H9 (cell line): ENCODE measurements at regions not wholly inside any gene's neighbourhood (a gene's known extent, or its start where the extent isn't known, plus 50 kb on each side); places are given as distances from the start of the nearest gene placed in this dataset.

Experiments
- DNase-seq: peaks from one replicate; pipeline ENCODE4 v3.0.0-alpha.2; 2017
- H2AFZ ChIP-seq: one replicate; pipeline ENCODE4 v1.6.1; 2013; ENCODE audit warnings: mild to moderate bottlenecking, low read length, control low read depth, moderate library complexity
- H2AK5ac ChIP-seq: 2 replicates; pipeline ENCODE4 v1.6.1; 2013; ENCODE audit warnings: low read length, control low read depth, mixed read lengths; ENCODE audit not compliant: insufficient read length
- H2BK120ac ChIP-seq: one replicate; pipeline ENCODE4 v1.6.1; 2013; ENCODE audit warnings: low read depth, mild to moderate bottlenecking, low read length, control low read depth, inconsistent platforms; ENCODE audit not compliant: poor library complexity, severe bottlenecking
- H2BK12ac ChIP-seq: 2 replicates; pipeline ENCODE4 v1.6.1; 2013; ENCODE audit warnings: low read length, control low read depth, mixed read lengths, low read depth; ENCODE audit not compliant: insufficient read length
- H2BK15ac ChIP-seq: 2 replicates; pipeline ENCODE4 v1.6.1; 2013; ENCODE audit warnings: low read depth, low read length, control low read depth
- H2BK20ac ChIP-seq: one replicate; pipeline ENCODE4 v1.6.1; 2013; ENCODE audit warnings: low read depth, mild to moderate bottlenecking, low read length, control low read depth, inconsistent platforms; ENCODE audit not compliant: poor library complexity, severe bottlenecking
- H2BK5ac ChIP-seq: 2 replicates; pipeline ENCODE4 v1.6.1; 2013; ENCODE audit warnings: low read length, control low read depth, mixed read lengths; ENCODE audit not compliant: insufficient read length
- H3K14ac ChIP-seq: 2 replicates; pipeline ENCODE4 v1.6.1; 2013; ENCODE audit warnings: low read length, control low read depth; ENCODE audit not compliant: insufficient read depth
- H3K18ac ChIP-seq: 2 replicates; pipeline ENCODE4 v1.6.1; 2013; ENCODE audit warnings: low read depth, mild to moderate bottlenecking, mixed read lengths, low read length, control low read depth; ENCODE audit not compliant: insufficient read length
- H3K23ac ChIP-seq: 2 replicates; pipeline ENCODE4 v1.6.1; 2013; ENCODE audit warnings: low read length, control low read depth, mixed read lengths, low read depth; ENCODE audit not compliant: insufficient read length
- H3K23me2 ChIP-seq: 2 replicates; pipeline ENCODE4 v1.6.1; 2013; ENCODE audit warnings: low read depth, mild to moderate bottlenecking, mixed read lengths, low read length, control low read depth; ENCODE audit not compliant: insufficient read length, poor library complexity, severe bottlenecking
- H3K27ac ChIP-seq: 2 replicates; pipeline ENCODE4 v1.5.1; 2013; ENCODE audit warnings: low read length, control low read depth, mixed read lengths, low read depth; ENCODE audit not compliant: insufficient read length
- H3K27me3 ChIP-seq: 2 replicates; pipeline ENCODE4 v1.6.1; 2013; ENCODE audit warnings: low read length, control low read depth, inconsistent platforms; ENCODE audit not compliant: insufficient read depth
- H3K4ac ChIP-seq: 2 replicates; pipeline ENCODE4 v1.6.1; 2013; ENCODE audit warnings: low read depth, mild to moderate bottlenecking, control low read depth, inconsistent platforms, low read length, moderate library complexity
- H3K4me1 ChIP-seq: 2 replicates; pipeline ENCODE4 v1.6.1; 2013; ENCODE audit warnings: low read length, control low read depth, inconsistent platforms; ENCODE audit not compliant: insufficient read depth
- H3K4me2 ChIP-seq: 2 replicates; pipeline ENCODE4 v1.6.1; 2013; ENCODE audit warnings: low read length, control low read depth, mixed read lengths; ENCODE audit not compliant: insufficient read length, insufficient read depth
- H3K56ac ChIP-seq: 2 replicates; pipeline ENCODE4 v1.6.1; 2013; ENCODE audit warnings: low read depth, mild to moderate bottlenecking, mixed read lengths, low read length, control low read depth; ENCODE audit not compliant: insufficient read length
- H3K79me1 ChIP-seq: 2 replicates; pipeline ENCODE4 v1.6.1; 2013; ENCODE audit warnings: low read depth, mild to moderate bottlenecking, moderate library complexity, low read length, control low read depth, inconsistent platforms; ENCODE audit not compliant: insufficient read depth, poor library complexity, severe bottlenecking
- H3K79me2 ChIP-seq: 2 replicates; pipeline ENCODE4 v1.6.1; 2013; ENCODE audit warnings: low read length, control low read depth, inconsistent platforms; ENCODE audit not compliant: insufficient read depth
- H3K9ac ChIP-seq: 2 replicates; pipeline ENCODE4 v1.6.1; 2013; ENCODE audit warnings: low read length, control low read depth, mixed read lengths; ENCODE audit not compliant: insufficient read length; ENCODE audit errors: extremely low read depth
- H3K9me3 ChIP-seq: one replicate; pipeline ENCODE4 v1.6.1; 2013; ENCODE audit warnings: low read depth, low read length, inconsistent platforms; ENCODE audit not compliant: control insufficient read depth
- H3T11ph ChIP-seq: one replicate; pipeline ENCODE4 v1.6.1; 2013; ENCODE audit warnings: mild to moderate bottlenecking, low read length, control low read depth, inconsistent platforms
- H4K20me1 ChIP-seq: one replicate; pipeline ENCODE4 v1.6.1; 2013; ENCODE audit not compliant: control insufficient read depth, insufficient read length, insufficient read depth
- H4K5ac ChIP-seq: 2 replicates; pipeline ENCODE4 v1.6.1; 2013; ENCODE audit warnings: low read depth, mild to moderate bottlenecking, mixed read lengths, low read length, control low read depth; ENCODE audit not compliant: insufficient read length
- H4K8ac ChIP-seq: replicated peaks from 2 replicates; pipeline ENCODE4 v1.6.1; 2013; ENCODE audit warnings: low read length, control low read depth, mixed read lengths, low read depth; ENCODE audit not compliant: insufficient read length
- H4K91ac ChIP-seq: 2 replicates; pipeline ENCODE4 v1.6.1; 2013; ENCODE audit warnings: low read depth, mild to moderate bottlenecking, moderate library complexity, mixed read lengths, low read length, control low read depth; ENCODE audit not compliant: insufficient read length
- H3K27ac Mint-ChIP-seq, 3 experiments: 2 replicates in 2 of 3; 3 replicates in 1 of 3; pipeline ENCODE4 v1.8.0; 2020 to 2021; ENCODE audit warnings: mixed read lengths in 3 of 3, mild to moderate bottlenecking in 1 of 3, moderate library complexity in 1 of 3
- H3K27me3 Mint-ChIP-seq: 2 replicates; pipeline ENCODE4 v1.8.0; 2021; ENCODE audit warnings: low read depth, mild to moderate bottlenecking, moderate library complexity, mixed read lengths
- H3K36me3 Mint-ChIP-seq, 3 experiments: 2 replicates in 2 of 3; 3 replicates in 1 of 3; pipeline ENCODE4 v1.8.0; 2020 to 2021; ENCODE audit warnings: low read depth in 3 of 3, mixed read lengths in 3 of 3; ENCODE audit not compliant: insufficient read depth in 1 of 3
- H3K4me1 Mint-ChIP-seq, 2 experiments: 2 replicates each; pipeline ENCODE4 v1.8.0; 2020; ENCODE audit warnings: mixed read lengths in 2 of 2
- H3K4me3 Mint-ChIP-seq, 2 experiments: 2 replicates in 1 of 2; 3 replicates in 1 of 2; pipeline ENCODE4 v1.8.0; 2020 to 2021; ENCODE audit warnings: mild to moderate bottlenecking in 2 of 2, mixed read lengths in 2 of 2, moderate library complexity in 1 of 2
- H3K9me3 Mint-ChIP-seq, 2 experiments: 2 replicates in 1 of 2; 3 replicates in 1 of 2; pipeline ENCODE4 v1.8.0; 2020; ENCODE audit warnings: mild to moderate bottlenecking in 2 of 2, mixed read lengths in 2 of 2, moderate library complexity in 1 of 2
- CTCF ChIP-seq: fragments of 200-600 bp; sonication (generic); conservative IDR thresholded peaks from 3 replicates; pipeline ENCODE4 v1.8.0; 2021; ENCODE audit warnings: antibody characterized with exemption, mild to moderate bottlenecking
- WGBS: extraction: QIAGEN DNeasy Blood & Tissue Kit; methylation state at CpG from one replicate; pipeline ENCODE4 v1.1.7; 2013; ENCODE audit warnings: missing lambda C conversion rate, low lambda C conversion rate, mixed read lengths; ENCODE audit not compliant: insufficient read length; ENCODE audit errors: extremely low coverage; 5-methylcytosine and 5-hydroxymethylcytosine counted together

GRCh38 chr18:35780937-35781336 lies 191.5 kb upstream of the RMP24 start:
- Histone ChIP-seq H2AFZ (no peak overlapping the region), H4K91ac (no peak overlapping the region), H2BK20ac (no peak overlapping the region), H2AK5ac (no peak overlapping the region), H3K79me2 (no peaks in the 10 kb centered on the region), H2BK5ac (no peak overlapping the region), H3K27ac (no peak overlapping the region), H4K8ac (no peak overlapping the region), H4K20me1 (no peaks in the 10 kb centered on the region), H3K9me3 (no peaks in the 10 kb centered on the region), H3K18ac (no peak overlapping the region), H2BK12ac (no peak overlapping the region), H3K23me2 (no peaks in the 10 kb centered on the region), H2BK15ac (no peak overlapping the region), H3K14ac (no peak overlapping the region), H2BK120ac (no peak overlapping the region), H3K56ac (no peak overlapping the region), H3K23ac (no peak overlapping the region), H3K4me1 (no peaks in the 10 kb centered on the region), H3K79me1 (no peaks in the 10 kb centered on the region), H3K4me2 (no peak overlapping the region), H4K5ac (no peak overlapping the region), H3K4ac (no peak overlapping the region), H3K9ac (no peak overlapping the region), H3K27me3 (no peaks in the 10 kb centered on the region), H3T11ph (no peak overlapping the region)
- Mint-ChIP-seq H3K4me1 (peaks cover 15 to 21% of the 10 kb centered on the region in 2 experiments), H3K36me3 (no peaks in the 10 kb centered on the region), H3K4me3 (no peak overlapping the region), H3K27me3 (no peaks in the 10 kb centered on the region), H3K9me3 (no peaks in the 10 kb centered on the region; a peak in 1 of 5 replicates), H3K27ac (peak overlapping the region in 1 of 3 experiments; percentile 45; a peak in 1 of 7 replicates)
- no peak for DNase-seq
- WGBS = no CpG with 5 or more reads among the region's 5 CpGs
- TF ChIP-seq CTCF = 0 out of 3 replicates have a peak, but pooled peaks have one; percentile 24
